PFSK-1 (cell line): ENCODE measurements at regions not wholly inside any gene's neighbourhood (a gene's known extent, or its start where the extent isn't known, plus 50 kb on each side); places are given as distances from the start of the nearest gene placed in this dataset.

ENCODE experiments used
- FOXP2 ChIP-seq: optimal IDR thresholded peaks from 2 replicates; pipeline ENCODE3; 2011; ENCODE audit warnings: borderline replicate concordance, control low read depth, inconsistent platforms; ENCODE audit not compliant: insufficient read depth; ENCODE audit errors: extremely low read length, extremely low read depth
- POLR2AphosphoS5 ChIP-seq: IDR thresholded peaks from 2 replicates; pipeline ENCODE4 v1.6.1; 2012; ENCODE audit warnings: low read depth, mild to moderate bottlenecking, control low read depth, low read length, moderate library complexity
- REST ChIP-seq, 2 experiments: IDR thresholded peaks; 2 replicates each; pipeline versions ENCODE4 v1.6.1 to v1.8.0; 2011 to 2012; ENCODE audit warnings: low read depth in 2 of 2, low read length in 2 of 2, control low read depth in 1 of 2, inconsistent platforms in 1 of 2, mild to moderate bottlenecking in 1 of 2, moderate library complexity in 1 of 2; ENCODE audit not compliant: insufficient read depth in 1 of 2
- SIN3A ChIP-seq: IDR thresholded peaks from 2 replicates; pipeline ENCODE4 v1.6.1; 2012; ENCODE audit warnings: mild to moderate bottlenecking, low read length, moderate library complexity, borderline replicate concordance; ENCODE audit not compliant: insufficient read depth
- TAF1 ChIP-seq: IDR thresholded peaks from 2 replicates; pipeline ENCODE4 v1.6.1; 2012; ENCODE audit warnings: low read length, control low read depth, borderline replicate concordance; ENCODE audit not compliant: insufficient read depth

GRCh38 chr3:87494264-87494663 is 217.9 kb upstream of the POU1F1 start:
- no peak for TF ChIP-seq SIN3A
- no peak for TF ChIP-seq TAF1
- TF ChIP-seq REST (IDR thresholded peaks at IDR 0.05; ENCODE audit: insufficient read depth in 1 of 2, low read depth in 2 of 2, low read length in 2 of 2), result no peak
- TF ChIP-seq FOXP2, result no peak
- no peak for TF ChIP-seq POLR2AphosphoS5

DNA sequence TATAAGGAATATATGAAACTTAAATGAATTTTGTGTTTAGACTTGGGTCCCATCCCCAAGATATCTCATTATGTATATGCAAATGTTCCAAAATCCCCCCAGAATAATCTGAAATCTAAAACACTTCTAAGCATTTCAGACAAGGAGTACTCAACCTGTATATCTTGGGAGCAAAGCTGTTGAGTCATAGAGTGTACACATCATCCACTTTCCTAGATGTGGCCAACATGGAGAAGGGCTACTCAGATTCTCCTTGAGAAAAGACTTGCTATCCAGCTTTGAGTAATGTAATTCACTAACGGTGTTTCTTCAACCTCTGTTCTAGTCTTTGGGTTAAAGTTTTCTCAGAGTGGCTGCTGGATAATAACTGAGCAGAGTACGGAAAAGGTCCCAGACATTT is 215.5 kb upstream of the POU1F1 start:
- no peak for TF ChIP-seq FOXP2
- no peak for TF ChIP-seq REST (IDR thresholded peaks at IDR 0.05; ENCODE audit: insufficient read depth in 1 of 2, low read depth in 2 of 2, low read length in 2 of 2)
- TF ChIP-seq POLR2AphosphoS5, result no peak
- TF ChIP-seq SIN3A, result no peak
- no peak for TF ChIP-seq TAF1

DNA sequence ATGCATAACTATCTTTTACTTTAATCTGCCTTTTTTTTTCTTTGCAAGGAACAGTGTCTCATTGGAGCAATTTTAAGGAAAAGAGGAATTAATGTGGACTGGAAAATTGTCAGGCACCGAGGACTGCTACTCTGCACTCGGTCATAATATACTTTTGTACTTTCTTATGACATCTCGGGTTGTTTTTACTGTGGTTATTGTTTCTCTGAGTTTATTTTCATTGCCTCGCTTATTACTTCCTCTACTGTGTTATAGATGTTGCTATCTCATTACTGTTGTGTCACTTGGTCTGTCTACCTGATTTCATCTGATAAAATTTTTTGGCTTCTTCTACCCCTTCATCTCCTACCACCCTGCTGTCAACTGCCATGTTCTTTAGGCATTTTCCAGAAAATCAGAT is 213.5 kb upstream of the POU1F1 start:
- TF ChIP-seq TAF1 (no peak), SIN3A (no peak), REST (IDR thresholded peaks at IDR 0.05; ENCODE audit: insufficient read depth in 1 of 2, low read depth in 2 of 2, low read length in 2 of 2) (no peak), POLR2AphosphoS5 (no peak), FOXP2 (no peak)

GRCh38 chr3:87488765-87489164 is 212.4 kb upstream of the POU1F1 start:
- TF ChIP-seq POLR2AphosphoS5, result no peak
- TF ChIP-seq SIN3A, result no peak
- TF ChIP-seq REST (IDR thresholded peaks at IDR 0.05; ENCODE audit: insufficient read depth in 1 of 2, low read depth in 2 of 2, low read length in 2 of 2), result no peak

GRCh38 chr3:87486115-87486514 is 209.7 kb upstream of the POU1F1 start:
- TF ChIP-seq POLR2AphosphoS5, result no peak
- no peak for TF ChIP-seq REST (IDR thresholded peaks at IDR 0.05; ENCODE audit: insufficient read depth in 1 of 2, low read depth in 2 of 2, low read length in 2 of 2)
